ENCODE measurements at regions not wholly inside any gene's neighbourhood (a gene's known extent, or its start where the extent isn't known, plus 50 kb on each side); places are given as distances from the start of the nearest gene placed in this dataset.

GRCh38 chr15:81475471-81475870 is 101.5 kb upstream of the TMC3 start:
- TF ChIP-seq ZFX (IDR thresholded peaks at IDR 0.05; ENCODE audit: borderline replicate concordance): no peak
- TF ChIP-seq CTCF (IDR thresholded peaks at IDR 0.05): no peak
- H3K27ac ChIP-seq: no peak overlapping the region

GRCh38 chr15:81473946-81474345 is 99.9 kb upstream of the TMC3 start:
- no peak for TF ChIP-seq ZFX (IDR thresholded peaks at IDR 0.05; ENCODE audit: borderline replicate concordance)
- TF ChIP-seq CTCF (IDR thresholded peaks at IDR 0.05): no peak
- H3K27ac ChIP-seq: no peak overlapping the region

GRCh38 chr15:81473177-81473576 is 99.2 kb upstream of the TMC3 start:
- H3K27ac ChIP-seq: no peak overlapping the region
- TF ChIP-seq ZFX (IDR thresholded peaks at IDR 0.05; ENCODE audit: borderline replicate concordance) (no peak), CTCF (IDR thresholded peaks at IDR 0.05) (no peak)

- H3K27ac ChIP-seq: no peak overlapping the region
- TF ChIP-seq CTCF (IDR thresholded peaks at IDR 0.05) (no peak), ZFX (IDR thresholded peaks at IDR 0.05; ENCODE audit: borderline replicate concordance) (no peak)
Observed at GRCh38 chr15:81471151-81471550, 97.1 kb upstream of the TMC3 start.

GRCh38 chr15:81469154-81469553 is 95.1 kb upstream of the TMC3 start:
- H3K27ac ChIP-seq: no peak overlapping the region
- TF ChIP-seq CTCF (IDR thresholded peaks at IDR 0.05) (no peak), ZFX (IDR thresholded peaks at IDR 0.05; ENCODE audit: borderline replicate concordance) (no peak)

DNA sequence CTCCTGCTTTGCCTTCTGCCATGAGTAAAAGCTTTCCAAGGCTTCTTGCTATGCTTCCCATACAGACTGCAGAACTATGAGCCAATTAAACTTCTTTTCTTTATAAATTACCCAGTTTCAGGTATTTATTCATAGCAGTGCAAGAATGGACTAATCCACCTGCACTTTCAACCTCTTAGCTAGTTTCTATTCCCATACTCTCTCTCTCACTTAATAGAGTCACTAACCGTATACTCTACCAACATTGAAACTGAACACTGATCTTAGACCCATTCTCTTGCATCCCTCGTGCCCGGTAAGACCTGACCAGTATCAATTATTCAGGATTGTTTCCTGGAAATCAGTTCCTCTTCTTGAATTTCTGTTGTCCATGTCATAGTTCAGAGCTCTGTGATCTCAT is 92.7 kb upstream of the TMC3 start:
- no peak overlapping the region for H3K27ac ChIP-seq

GRCh38 chr15:81454024-81454423 is 80.0 kb upstream of the TMC3 start:
- TF ChIP-seq ZFX (IDR thresholded peaks at IDR 0.05; ENCODE audit: borderline replicate concordance): no peak
- TF ChIP-seq CTCF (IDR thresholded peaks at IDR 0.05): no peak

More for the DNA sequence above, 92.7 kb upstream of the TMC3 start:
- no peak for TF ChIP-seq CTCF (IDR thresholded peaks at IDR 0.05)
- TF ChIP-seq ZFX (IDR thresholded peaks at IDR 0.05; ENCODE audit: borderline replicate concordance): no peak

More at GRCh38 chr15:81454024-81454423, 80.0 kb upstream of the TMC3 start:
- H3K27ac ChIP-seq: no peak overlapping the region
